ENCODE measurements at regions not wholly inside any gene's neighbourhood (a gene's known extent, or its start where the extent isn't known, plus 50 kb on each side); places are given as distances from the start of the nearest gene placed in this dataset.
A peak's percentile ranks its signal among the peaks of the same experiment; 100 is the strongest.

GRCh38 chr5:152147286-152147685, 222.6 kb upstream of the GLRA1 start:
- Mint-ChIP-seq H3K36me3 (ENCODE audit: low read depth) (no peaks in the 10 kb centered on the region), H3K27me3 (no peaks in the 10 kb centered on the region), H3K9me3 (no peaks in the 10 kb centered on the region), H3K4me3 (no peak overlapping the region), H3K4me1 (no peaks in the 10 kb centered on the region), H3K27ac (no peak overlapping the region)
- ChIA-PET POLR2A (no interaction called here), CTCF (no interaction called here)
- no peak for DNase-seq

GRCh38 chr5:152146566-152146965, 221.9 kb upstream of the GLRA1 start:
- Mint-ChIP-seq H3K4me3 (no peak overlapping the region), H3K9me3 (no peaks in the 10 kb centered on the region), H3K36me3 (ENCODE audit: low read depth) (no peaks in the 10 kb centered on the region), H3K27me3 (no peaks in the 10 kb centered on the region), H3K4me1 (no peaks in the 10 kb centered on the region), H3K27ac (no peak overlapping the region)
- CTCF ChIA-PET: no interaction called here
- POLR2A ChIA-PET: no interaction called here
- no peak for DNase-seq

- CTCF ChIA-PET: interaction anchor here (0.6 to 2.3 kb wide), 2 partner anchors 90 to 319 kb away, joined by 3 to 14 read pairs; no protein-coding TSS in a partner anchor
- no peaks in the 10 kb centered on the region for H3K9me3 Mint-ChIP-seq
- H3K4me1 Mint-ChIP-seq: no peaks in the 10 kb centered on the region
Observed at GRCh38 chr5:152144556-152144955, 219.9 kb upstream of the GLRA1 start.

GRCh38 chr5:152144030-152144429, 219.4 kb upstream of the GLRA1 start:
- no peaks in the 10 kb centered on the region for H3K4me1 Mint-ChIP-seq
- POLR2A ChIA-PET: no interaction called here
- no peak for DNase-seq
- CTCF ChIA-PET: interaction anchor here (1.0 to 2.3 kb wide), 3 partner anchors 10 to 318 kb away, joined by 4 to 14 read pairs (median 5); no protein-coding TSS in a partner anchor
- H3K9me3 Mint-ChIP-seq: no peaks in the 10 kb centered on the region
- H3K27ac Mint-ChIP-seq: no peak overlapping the region
- peaks cover 2% of the 10 kb centered on the region for H3K27me3 Mint-ChIP-seq
- no peak overlapping the region for H3K4me3 Mint-ChIP-seq
- H3K36me3 Mint-ChIP-seq (ENCODE audit: low read depth): no peaks in the 10 kb centered on the region

More at GRCh38 chr5:152144556-152144955, 219.9 kb upstream of the GLRA1 start:
- Mint-ChIP-seq H3K4me3 (no peak overlapping the region), H3K27me3 (no peaks in the 10 kb centered on the region), H3K36me3 (ENCODE audit: low read depth) (no peaks in the 10 kb centered on the region), H3K27ac (no peak overlapping the region)
- POLR2A ChIA-PET: no interaction called here
- DNase-seq: no peak

GRCh38 chr5:152142840-152143469, 218.3 kb upstream of the GLRA1 start:
- DNase-seq: peak; percentile 68
- Mint-ChIP-seq H3K27me3 (peaks cover 5% of the 10 kb centered on the region), H3K4me1 (no peaks in the 10 kb centered on the region), H3K36me3 (ENCODE audit: low read depth) (no peaks in the 10 kb centered on the region), H3K27ac (no peak overlapping the region), H3K4me3 (no peak overlapping the region), H3K9me3 (no peaks in the 10 kb centered on the region)
- CTCF ChIA-PET: interaction anchor here (0.6 to 2.3 kb wide), 5 partner anchors 9 to 369 kb away, joined by 3 to 14 read pairs (median 4); no protein-coding TSS in a partner anchor
- POLR2A ChIA-PET: no interaction called here

GRCh38 chr5:152140347-152140746, 215.7 kb upstream of the GLRA1 start:
- ChIA-PET POLR2A (no interaction called here), CTCF (interaction anchor here (2.0 kb wide), 1 partner anchor 315 kb away, joined by 8 read pairs; no protein-coding TSS in a partner anchor)
- Mint-ChIP-seq H3K9me3 (no peaks in the 10 kb centered on the region), H3K27ac (no peak overlapping the region), H3K4me1 (no peaks in the 10 kb centered on the region), H3K4me3 (no peak overlapping the region), H3K36me3 (ENCODE audit: low read depth) (no peaks in the 10 kb centered on the region), H3K27me3 (peaks cover 5% of the 10 kb centered on the region)
- DNase-seq: no peak

- no peaks in the 10 kb centered on the region for H3K4me1 Mint-ChIP-seq
- no peak overlapping the region for H3K4me3 Mint-ChIP-seq
- H3K9me3 Mint-ChIP-seq: no peaks in the 10 kb centered on the region
- H3K36me3 Mint-ChIP-seq (ENCODE audit: low read depth): no peaks in the 10 kb centered on the region
- H3K27me3 Mint-ChIP-seq: peaks cover 5% of the 10 kb centered on the region
- no peak for DNase-seq
- ChIA-PET CTCF (no interaction called here), POLR2A (no interaction called here)
- no peak overlapping the region for H3K27ac Mint-ChIP-seq
Observed at GRCh38 chr5:152137063-152137462, 212.4 kb upstream of the GLRA1 start.

- Mint-ChIP-seq H3K27me3 (peaks cover 5% of the 10 kb centered on the region), H3K4me1 (no peaks in the 10 kb centered on the region), H3K36me3 (ENCODE audit: low read depth) (no peaks in the 10 kb centered on the region), H3K27ac (no peak overlapping the region), H3K4me3 (no peak overlapping the region), H3K9me3 (no peaks in the 10 kb centered on the region)
- POLR2A ChIA-PET: no interaction called here
- CTCF ChIA-PET: no interaction called here
- DNase-seq: no peak
Observed at GRCh38 chr5:152136321-152136720, 211.7 kb upstream of the GLRA1 start.

- no peak overlapping the region for H3K4me3 Mint-ChIP-seq
- peaks cover 5% of the 10 kb centered on the region for H3K27me3 Mint-ChIP-seq
- POLR2A ChIA-PET: no interaction called here
- CTCF ChIA-PET: no interaction called here
- DNase-seq: no peak
- H3K4me1 Mint-ChIP-seq: no peaks in the 10 kb centered on the region
- H3K27ac Mint-ChIP-seq: no peak overlapping the region
- no peaks in the 10 kb centered on the region for H3K9me3 Mint-ChIP-seq
- H3K36me3 Mint-ChIP-seq (ENCODE audit: low read depth): no peaks in the 10 kb centered on the region
Observed at GRCh38 chr5:152135827-152136226, 211.2 kb upstream of the GLRA1 start.

GRCh38 chr5:152125661-152126205, 201.1 kb upstream of the GLRA1 start:
- DNase-seq: no peak
- CTCF ChIA-PET: no interaction called here
- Mint-ChIP-seq H3K4me1 (no peaks in the 10 kb centered on the region), H3K36me3 (ENCODE audit: low read depth) (no peaks in the 10 kb centered on the region), H3K9me3 (no peaks in the 10 kb centered on the region), H3K27ac (no peak overlapping the region), H3K4me3 (no peak overlapping the region), H3K27me3 (peaks cover 2% of the 10 kb centered on the region)
- POLR2A ChIA-PET: no interaction called here

- Mint-ChIP-seq H3K27ac (no peak overlapping the region), H3K36me3 (ENCODE audit: low read depth) (no peaks in the 10 kb centered on the region), H3K27me3 (peaks cover 2% of the 10 kb centered on the region), H3K4me3 (no peak overlapping the region), H3K9me3 (no peaks in the 10 kb centered on the region), H3K4me1 (no peaks in the 10 kb centered on the region)
- DNase-seq: no peak
- POLR2A ChIA-PET: no interaction called here
- CTCF ChIA-PET: no interaction called here
Observed at GRCh38 chr5:152124409-152125041, 199.9 kb upstream of the GLRA1 start.

GRCh38 chr5:152118676-152119470, 194.2 kb upstream of the GLRA1 start:
- no peak overlapping the region for H3K4me3 Mint-ChIP-seq

GRCh38 chr5:152116934-152117333, 192.3 kb upstream of the GLRA1 start:
- Mint-ChIP-seq H3K9me3 (no peaks in the 10 kb centered on the region), H3K27me3 (peaks cover 4% of the 10 kb centered on the region), H3K27ac (no peak overlapping the region), H3K4me3 (no peak overlapping the region), H3K36me3 (ENCODE audit: low read depth) (no peaks in the 10 kb centered on the region), H3K4me1 (peaks cover 5% of the 10 kb centered on the region)
- no peak for DNase-seq
- POLR2A ChIA-PET: no interaction called here
- CTCF ChIA-PET: no interaction called here

More at GRCh38 chr5:152118676-152119470, 194.2 kb upstream of the GLRA1 start:
- ChIA-PET POLR2A (no interaction called here), CTCF (no interaction called here)
- Mint-ChIP-seq H3K27ac (no peak overlapping the region), H3K36me3 (ENCODE audit: low read depth) (no peaks in the 10 kb centered on the region), H3K9me3 (no peaks in the 10 kb centered on the region), H3K27me3 (peaks cover 4% of the 10 kb centered on the region), H3K4me1 (no peaks in the 10 kb centered on the region)
- no peak for DNase-seq

Measured in activated CD4-positive, alpha-beta T cell treated with anti-CD3 and anti-CD28 coated beads, Interleukin-2, amount 10 ng/mL, durations not matched to agents 7 days and 5 days (primary cell).